Esophagus muscularis mucosa (tissue), 4 donors: ENCODE measurements at regions not wholly inside any gene's neighbourhood (a gene's known extent, or its start where the extent isn't known, plus 50 kb on each side); places are given as distances from the start of the nearest gene placed in this dataset.

Experiments
- DNase-seq: peaks from one replicate; pipeline ENCODE4 v3.0.0-alpha.2; 2017; ENCODE audit errors: extremely low spot score
- H3K27ac ChIP-seq, 4 donors: fragments of 200-600 bp; sonication (generic); replicated peaks in 1 of 4; 1 replicate in 3 of 4; 2 replicates in 1 of 4; pipeline ENCODE4 v1.5.1; 2016 to 2019; ENCODE audit warnings: mild to moderate bottlenecking in 1 of 4
- H3K27me3 ChIP-seq, 4 donors: fragments of 200-600 bp; sonication (generic); one replicate each; pipeline versions ENCODE4 v1.5.1 to v1.6.0; 2016 to 2019
- H3K36me3 ChIP-seq, 4 donors: fragments of 200-600 bp; sonication (generic); one replicate each; pipeline ENCODE4 v1.5.1; 2016 to 2019
- H3K4me1 ChIP-seq, 4 donors: fragments of 200-600 bp; sonication (generic); one replicate each; pipeline ENCODE4 v1.5.1; 2016 to 2019
- H3K4me3 ChIP-seq, 4 donors: fragments of 200-600 bp; sonication (generic); 1 replicate in 2 of 4; 2 replicates in 2 of 4; pipeline ENCODE4 v1.5.1; 2016 to 2019; ENCODE audit warnings: mild to moderate bottlenecking in 4 of 4, moderate library complexity in 1 of 4
- H3K9me3 ChIP-seq, 4 donors: fragments of 200-600 bp; sonication (generic); 1 replicate in 3 of 4; 2 replicates in 1 of 4; pipeline ENCODE4 v1.5.1; 2016 to 2019
- EP300 ChIP-seq: sonication (generic); formaldehyde crosslinking; IDR thresholded peaks from one replicate; pipeline ENCODE4 v1.6.1; 2017; ENCODE audit warnings: antibody characterized with exemption
- POLR2A ChIP-seq: fragments of 450-650 bp; IDR thresholded peaks from one replicate; pipeline ENCODE4 v1.6.1; 2017; ENCODE audit warnings: antibody characterized with exemption, moderate library complexity, mild to moderate bottlenecking, low read depth
- POLR2AphosphoS5 ChIP-seq, 2 donors: sonication (generic); formaldehyde crosslinking; IDR thresholded peaks; one replicate each; pipeline ENCODE4 v1.6.1; 2017; ENCODE audit warnings: antibody characterized with exemption in 2 of 2
- WGBS: methylation state at CpG from one replicate; pipeline ENCODE4 v1.1.5; 2018; 5-methylcytosine and 5-hydroxymethylcytosine counted together
- intact Hi-C: fragments of 100-400 bp; cut with DNase I; formaldehyde crosslinking; loops from one replicate; pipeline ENCODE4 v1.15.1; 2023
- TF ChIP-seq, protein P1 (sequence below), 3 experiments: fragments of 200-600 bp in 2 of 3; fragments of 450-650 bp in 1 of 3; sonication (generic) in 2 of 3; IDR thresholded peaks; one replicate each; pipeline ENCODE4 v1.5.1; 2017 to 2019; ENCODE audit warnings: antibody characterized with exemption in 3 of 3, mild to moderate bottlenecking in 2 of 3, moderate library complexity in 1 of 3

DNA sequence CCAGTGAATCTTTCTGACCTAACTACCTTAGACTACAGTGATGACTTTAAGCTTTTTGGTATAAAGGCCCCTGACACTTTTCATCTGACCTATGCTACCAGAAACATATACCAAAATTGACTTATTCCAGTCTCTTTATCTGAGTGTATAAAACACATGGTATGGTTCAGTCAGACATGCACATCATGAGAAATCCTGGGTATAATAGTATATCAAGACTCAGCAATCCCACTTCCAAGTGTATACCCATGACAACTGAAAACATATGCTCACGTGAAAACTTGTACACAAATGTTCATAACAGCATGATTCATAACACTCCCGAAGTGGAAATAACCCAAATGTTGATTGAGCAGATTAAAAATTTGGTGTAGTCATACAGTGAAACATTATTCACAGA, 70.0 kb upstream of the RPRM start:
- H3K36me3 ChIP-seq = no peaks in the 10 kb centered on the region
- H3K27me3 ChIP-seq = no peaks in the 10 kb centered on the region
- no peak for DNase-seq
- H3K27ac ChIP-seq = no peak overlapping the region
- intact Hi-C loops = no loop called here
- H3K9me3 ChIP-seq = no peaks in the 10 kb centered on the region
- WGBS = 70% methylated on average over 2 of the region's 2 CpGs
- H3K4me1 ChIP-seq = peaks cover 0 to 4% (median 0%) of the 10 kb centered on the region in 4 donors
- TF ChIP-seq, protein P1, sequence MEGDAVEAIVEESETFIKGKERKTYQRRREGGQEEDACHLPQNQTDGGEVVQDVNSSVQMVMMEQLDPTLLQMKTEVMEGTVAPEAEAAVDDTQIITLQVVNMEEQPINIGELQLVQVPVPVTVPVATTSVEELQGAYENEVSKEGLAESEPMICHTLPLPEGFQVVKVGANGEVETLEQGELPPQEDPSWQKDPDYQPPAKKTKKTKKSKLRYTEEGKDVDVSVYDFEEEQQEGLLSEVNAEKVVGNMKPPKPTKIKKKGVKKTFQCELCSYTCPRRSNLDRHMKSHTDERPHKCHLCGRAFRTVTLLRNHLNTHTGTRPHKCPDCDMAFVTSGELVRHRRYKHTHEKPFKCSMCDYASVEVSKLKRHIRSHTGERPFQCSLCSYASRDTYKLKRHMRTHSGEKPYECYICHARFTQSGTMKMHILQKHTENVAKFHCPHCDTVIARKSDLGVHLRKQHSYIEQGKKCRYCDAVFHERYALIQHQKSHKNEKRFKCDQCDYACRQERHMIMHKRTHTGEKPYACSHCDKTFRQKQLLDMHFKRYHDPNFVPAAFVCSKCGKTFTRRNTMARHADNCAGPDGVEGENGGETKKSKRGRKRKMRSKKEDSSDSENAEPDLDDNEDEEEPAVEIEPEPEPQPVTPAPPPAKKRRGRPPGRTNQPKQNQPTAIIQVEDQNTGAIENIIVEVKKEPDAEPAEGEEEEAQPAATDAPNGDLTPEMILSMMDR (IDR thresholded peaks at IDR 0.05) = no peak
- TF ChIP-seq POLR2A (no peak), POLR2AphosphoS5 (IDR thresholded peaks at IDR 0.05) (no peak), EP300 (no peak)
- H3K4me3 ChIP-seq = no peak overlapping the region

DNA sequence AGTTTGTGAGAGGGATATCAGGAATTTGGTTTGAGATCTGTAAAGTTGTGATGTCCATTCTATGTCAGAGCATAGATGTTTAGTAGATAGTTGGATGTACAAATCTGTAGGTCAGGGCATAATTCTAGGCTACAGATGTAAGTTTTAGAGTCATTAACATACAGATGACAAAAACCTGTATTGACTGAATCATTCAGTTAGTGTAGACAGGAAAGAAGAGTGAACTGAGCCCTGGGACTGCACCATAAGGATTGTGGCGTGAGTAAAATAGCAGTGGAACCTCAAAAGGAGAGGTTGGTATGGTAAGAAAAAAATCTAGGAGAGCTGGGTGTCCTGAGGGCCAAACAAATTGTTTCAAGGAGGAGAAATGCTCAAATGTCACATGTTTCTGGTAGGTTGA, 73.1 kb upstream of the RPRM start:
- no peaks in the 10 kb centered on the region for H3K36me3 ChIP-seq
- H3K9me3 ChIP-seq = no peaks in the 10 kb centered on the region
- no peak for TF ChIP-seq POLR2AphosphoS5 (IDR thresholded peaks at IDR 0.05)
- TF ChIP-seq POLR2A = no peak
- TF ChIP-seq, protein P1 (IDR thresholded peaks at IDR 0.05) = no peak
- TF ChIP-seq EP300 = no peak
- H3K4me1 ChIP-seq = no peaks in the 10 kb centered on the region
- intact Hi-C loops = no loop called here
- H3K27ac ChIP-seq = no peak overlapping the region
- WGBS = 74% methylated on average over 1 of the region's 1 CpG
- peak; percentile 34 for DNase-seq
- no peak overlapping the region for H3K4me3 ChIP-seq
- no peaks in the 10 kb centered on the region for H3K27me3 ChIP-seq

DNA sequence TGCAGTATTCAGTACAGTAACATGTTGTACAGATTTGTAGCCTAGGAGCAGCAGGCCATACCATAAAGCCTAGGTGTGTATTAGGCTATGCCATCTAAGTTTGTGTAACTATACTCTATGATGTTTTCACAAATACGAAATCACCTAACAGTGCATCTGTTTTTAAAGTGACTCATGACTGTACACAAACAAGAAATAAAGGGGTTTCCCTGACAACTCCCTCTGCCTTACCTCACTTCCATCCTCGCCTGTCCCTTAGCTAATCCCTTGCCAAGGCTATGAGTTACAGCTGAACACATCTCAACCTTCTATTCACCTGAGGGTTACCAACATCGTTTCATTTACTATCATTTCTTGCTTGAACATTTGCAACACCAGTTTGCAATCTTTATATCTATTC, 78.6 kb upstream of the RPRM start:
- DNase-seq = peak; percentile 21
- Histone ChIP-seq H3K36me3 (no peaks in the 10 kb centered on the region), H3K27ac (no peak overlapping the region), H3K4me1 (no peaks in the 10 kb centered on the region), H3K4me3 (no peak overlapping the region), H3K27me3 (no peaks in the 10 kb centered on the region), H3K9me3 (no peaks in the 10 kb centered on the region)
- TF ChIP-seq, protein P1 (IDR thresholded peaks at IDR 0.05) = no peak
- TF ChIP-seq EP300 = no peak
- no peak for TF ChIP-seq POLR2A
- TF ChIP-seq POLR2AphosphoS5 (IDR thresholded peaks at IDR 0.05) = no peak
- intact Hi-C loops = no loop called here
- 78% methylated on average over 3 of the region's 3 CpGs for WGBS

DNA sequence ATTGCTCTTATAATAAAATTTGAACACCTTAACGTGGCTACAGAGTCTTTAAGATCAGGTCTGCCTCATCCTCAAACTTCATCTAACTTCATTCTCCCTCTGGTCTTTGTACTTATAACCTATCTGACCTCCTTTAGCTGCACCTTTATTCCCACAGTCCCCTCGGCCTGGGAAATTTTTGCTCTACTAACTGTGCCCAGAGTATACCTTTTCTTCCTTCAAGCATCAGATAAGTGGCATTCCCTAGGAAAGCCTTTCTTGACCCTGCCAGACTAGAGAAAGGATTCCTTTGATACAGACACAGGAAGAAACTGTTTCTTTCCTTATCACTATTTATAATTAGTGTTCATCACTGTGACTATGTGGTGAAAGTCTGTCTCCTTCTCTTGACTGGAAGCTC, 79.2 kb upstream of the RPRM start:
- Histone ChIP-seq H3K36me3 (no peaks in the 10 kb centered on the region), H3K9me3 (no peaks in the 10 kb centered on the region), H3K4me1 (no peaks in the 10 kb centered on the region), H3K4me3 (no peak overlapping the region), H3K27ac (no peak overlapping the region), H3K27me3 (no peaks in the 10 kb centered on the region)
- TF ChIP-seq POLR2AphosphoS5 (IDR thresholded peaks at IDR 0.05) (no peak), POLR2A (no peak)
- 50% methylated on average over 2 of the region's 2 CpGs for WGBS
- DNase-seq = peak; percentile 26
- intact Hi-C loops = no loop called here

DNA sequence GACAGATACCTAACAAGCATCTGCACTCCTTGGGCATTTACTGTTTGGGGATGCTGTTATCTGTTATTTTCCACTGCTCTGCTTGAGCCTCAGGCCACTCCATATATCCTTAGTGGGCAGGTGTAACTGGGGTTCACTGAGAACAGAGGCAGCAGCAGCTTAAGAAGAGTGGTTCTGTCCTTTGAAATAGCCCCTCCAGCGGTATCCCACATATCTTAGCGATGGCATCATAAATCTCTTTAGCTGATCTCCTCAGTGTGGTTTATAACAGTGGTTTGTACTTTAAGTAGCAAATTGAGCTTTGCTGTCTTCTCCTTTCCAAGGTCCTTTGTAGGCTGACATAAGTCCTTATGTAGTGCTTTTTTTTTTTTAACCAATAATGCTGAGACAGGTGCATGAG, 79.7 kb upstream of the RPRM start:
- TF ChIP-seq POLR2A = no peak
- H3K4me1 ChIP-seq = no peaks in the 10 kb centered on the region
- H3K4me3 ChIP-seq = no peak overlapping the region
- no peaks in the 10 kb centered on the region for H3K36me3 ChIP-seq
- no peaks in the 10 kb centered on the region for H3K27me3 ChIP-seq
- no peak overlapping the region for H3K27ac ChIP-seq
- no peaks in the 10 kb centered on the region for H3K9me3 ChIP-seq
- WGBS = 88% methylated on average over 2 of the region's 2 CpGs
- DNase-seq = no peak
- intact Hi-C loops = no loop called here

DNA sequence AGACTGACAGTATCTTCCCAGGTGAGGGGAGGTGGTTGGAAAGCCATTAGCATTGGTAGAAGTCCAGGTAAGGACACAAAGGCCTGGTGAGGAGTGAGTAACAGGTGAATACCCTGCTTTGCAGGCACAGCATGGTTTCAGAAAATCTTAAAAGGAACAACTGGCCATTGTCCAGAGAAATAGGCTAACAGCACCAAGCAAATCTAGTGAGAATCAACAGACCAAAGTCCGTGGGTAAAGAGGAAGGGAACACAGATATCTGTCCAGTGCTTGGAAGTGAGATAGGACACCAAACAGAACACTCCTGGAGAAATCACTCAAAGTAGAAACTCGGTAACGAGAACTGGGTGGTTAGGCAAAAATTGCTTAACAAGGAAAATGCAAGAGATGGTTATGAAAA, 88.8 kb upstream of the RPRM start:
- intact Hi-C loops = no loop called here

More for the DNA sequence above, 88.8 kb upstream of the RPRM start:
- Histone ChIP-seq H3K27me3 (no peaks in the 10 kb centered on the region), H3K9me3 (no peaks in the 10 kb centered on the region), H3K4me3 (no peak overlapping the region), H3K36me3 (no peaks in the 10 kb centered on the region), H3K4me1 (no peaks in the 10 kb centered on the region), H3K27ac (no peak overlapping the region)
- 39% methylated on average over 3 of the region's 3 CpGs for WGBS
- TF ChIP-seq POLR2A = no peak
- TF ChIP-seq, protein P1 (IDR thresholded peaks at IDR 0.05) = no peak
- TF ChIP-seq POLR2AphosphoS5 (IDR thresholded peaks at IDR 0.05) = no peak
- no peak for TF ChIP-seq EP300
- no peak for DNase-seq
